Skeletal muscle satellite cell (primary cell): ENCODE measurements at regions not wholly inside any gene's neighbourhood (a gene's known extent, or its start where the extent isn't known, plus 50 kb on each side); places are given as distances from the start of the nearest gene placed in this dataset.

Source experiments
- H3K27me3 ChIP-seq: 2 replicates; pipeline ENCODE4 v1.7.0; 2013; ENCODE audit warnings: low read length; ENCODE audit not compliant: control insufficient read depth, insufficient read depth
- H3K36me3 ChIP-seq: 2 replicates; pipeline ENCODE4 v1.7.0; 2013; ENCODE audit warnings: mild to moderate bottlenecking, control low read depth, low read length; ENCODE audit not compliant: insufficient read depth
- H3K4me1 ChIP-seq: 2 replicates; pipeline ENCODE4 v1.7.0; 2013; ENCODE audit warnings: low read length; ENCODE audit not compliant: control insufficient read depth, insufficient read depth
- H3K4me2 ChIP-seq: 2 replicates; pipeline ENCODE4 v1.7.0; 2013; ENCODE audit warnings: mild to moderate bottlenecking, low read length
- H3K4me3 ChIP-seq: 2 replicates; pipeline ENCODE4 v1.7.0; 2013; ENCODE audit warnings: low read length
- H3K9ac ChIP-seq: 2 replicates; pipeline ENCODE4 v1.7.0; 2013; ENCODE audit warnings: mild to moderate bottlenecking, low read depth, low read length, moderate library complexity
- H3K9me3 ChIP-seq: replicated peaks from 2 replicates; pipeline ENCODE4 v1.7.0; 2013; ENCODE audit warnings: mild to moderate bottlenecking, control low read depth, low read length

- Histone ChIP-seq H3K4me2 (no peak overlapping the region), H3K36me3 (no peaks in the 10 kb centered on the region), H3K9ac (no peak overlapping the region), H3K4me3 (no peak overlapping the region), H3K27me3 (no peaks in the 10 kb centered on the region), H3K4me1 (no peaks in the 10 kb centered on the region), H3K9me3 (no peaks in the 10 kb centered on the region)
These were observed 295.3 kb downstream of the GPD2 start for GRCh38 chr2:156731506-156731905.

DNA sequence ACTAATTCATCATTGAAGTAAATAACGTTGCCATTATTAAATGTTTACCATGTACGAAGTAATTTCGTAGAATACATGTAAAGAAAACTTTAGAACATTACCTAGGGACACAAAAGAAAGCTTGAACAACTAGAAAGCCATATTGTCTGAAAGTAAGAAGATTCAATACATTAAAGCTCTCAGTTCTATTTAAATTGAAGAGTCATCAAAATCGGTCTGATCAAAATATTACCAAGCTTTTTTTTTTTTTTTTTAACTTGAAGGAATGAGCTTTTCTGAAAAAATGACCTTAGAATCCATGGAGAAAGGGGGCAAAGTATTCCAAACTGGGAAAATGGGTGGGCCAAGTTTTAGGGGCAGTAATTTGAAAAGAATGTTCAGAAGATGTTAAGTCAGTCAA is 300.8 kb downstream of the GPD2 start:
- no peak overlapping the region for H3K4me3 ChIP-seq
- H3K36me3 ChIP-seq, result no peaks in the 10 kb centered on the region

GRCh38 chr2:156739301-156739700 is 303.1 kb downstream of the GPD2 start:
- no peak overlapping the region for H3K4me3 ChIP-seq
- H3K9ac ChIP-seq, result no peak overlapping the region
- no peaks in the 10 kb centered on the region for H3K9me3 ChIP-seq
- no peaks in the 10 kb centered on the region for H3K4me1 ChIP-seq
- H3K27me3 ChIP-seq, result peaks cover 2% of the 10 kb centered on the region
- no peak overlapping the region for H3K4me2 ChIP-seq
- H3K36me3 ChIP-seq, result no peaks in the 10 kb centered on the region

More for the DNA sequence above, 300.8 kb downstream of the GPD2 start:
- peaks cover 2% of the 10 kb centered on the region for H3K27me3 ChIP-seq
- no peak overlapping the region for H3K4me2 ChIP-seq
- no peaks in the 10 kb centered on the region for H3K4me1 ChIP-seq
- no peak overlapping the region for H3K9ac ChIP-seq
- no peaks in the 10 kb centered on the region for H3K9me3 ChIP-seq

DNA sequence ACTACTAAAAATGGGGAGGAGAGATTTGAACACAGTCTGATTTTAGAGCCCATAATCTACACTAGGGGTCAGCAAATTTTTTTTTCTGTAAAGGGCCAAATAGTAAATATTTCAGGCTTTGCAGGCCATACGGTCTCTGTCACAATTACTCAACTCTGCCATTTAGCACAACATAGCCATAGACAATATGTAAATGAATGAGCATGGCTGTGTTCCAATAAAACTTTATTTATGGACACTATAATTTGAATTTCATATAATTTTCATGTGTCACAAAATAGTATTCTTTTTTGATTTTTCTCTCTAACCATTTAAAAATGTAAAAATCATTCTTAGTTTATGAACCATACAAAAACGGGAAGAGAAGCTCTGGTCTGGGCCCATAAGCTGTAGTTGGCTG is 309.4 kb downstream of the GPD2 start:
- Histone ChIP-seq H3K4me1 (no peaks in the 10 kb centered on the region), H3K27me3 (peaks cover 2% of the 10 kb centered on the region), H3K4me2 (no peak overlapping the region), H3K36me3 (no peaks in the 10 kb centered on the region), H3K9ac (no peak overlapping the region), H3K4me3 (no peak overlapping the region), H3K9me3 (no peaks in the 10 kb centered on the region)

DNA sequence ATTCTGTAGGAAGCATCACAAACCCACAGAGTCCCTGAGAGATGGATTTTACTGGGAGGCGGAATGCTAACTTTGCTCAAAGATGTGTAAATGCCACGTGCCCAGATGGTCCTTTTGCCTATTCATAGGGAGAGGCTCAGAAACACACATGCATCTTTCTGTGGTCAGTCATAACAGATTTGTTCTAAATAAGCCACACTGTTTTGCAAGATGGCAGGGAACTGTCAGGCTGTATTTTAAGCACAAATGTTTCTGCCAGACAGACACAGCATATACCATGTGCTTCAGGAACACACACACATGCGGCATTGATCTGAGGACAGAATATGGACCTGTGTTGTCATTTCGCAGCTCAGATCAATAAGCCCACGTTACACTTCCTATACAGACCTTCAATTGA is 312.0 kb downstream of the GPD2 start:
- Histone ChIP-seq H3K4me3 (no peak overlapping the region), H3K9me3 (no peaks in the 10 kb centered on the region), H3K4me1 (no peaks in the 10 kb centered on the region), H3K36me3 (no peaks in the 10 kb centered on the region), H3K9ac (no peak overlapping the region), H3K27me3 (no peaks in the 10 kb centered on the region), H3K4me2 (no peak overlapping the region)

DNA sequence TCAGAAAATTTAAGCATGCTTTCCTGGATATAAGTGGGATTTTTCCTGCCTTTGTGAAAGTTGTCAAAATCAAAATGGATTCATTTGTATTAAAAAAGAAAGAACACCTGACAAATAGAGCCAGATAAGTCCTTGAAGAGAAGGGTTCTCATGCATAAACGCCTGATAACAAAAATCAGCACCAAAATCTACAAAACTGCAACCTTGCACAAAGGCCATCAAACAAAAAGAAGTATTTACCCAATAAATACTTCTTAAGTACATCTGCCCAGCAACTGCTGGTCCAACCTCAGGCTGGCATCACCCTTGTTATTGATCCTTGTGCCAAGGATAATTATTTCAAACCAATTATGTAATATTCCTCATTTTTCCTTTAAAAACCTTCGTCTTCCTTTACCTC is 315.9 kb downstream of the GPD2 start:
- Histone ChIP-seq H3K4me1 (no peaks in the 10 kb centered on the region), H3K4me2 (no peak overlapping the region), H3K4me3 (no peak overlapping the region), H3K9me3 (no peaks in the 10 kb centered on the region), H3K9ac (no peak overlapping the region), H3K27me3 (no peaks in the 10 kb centered on the region), H3K36me3 (no peaks in the 10 kb centered on the region)

DNA sequence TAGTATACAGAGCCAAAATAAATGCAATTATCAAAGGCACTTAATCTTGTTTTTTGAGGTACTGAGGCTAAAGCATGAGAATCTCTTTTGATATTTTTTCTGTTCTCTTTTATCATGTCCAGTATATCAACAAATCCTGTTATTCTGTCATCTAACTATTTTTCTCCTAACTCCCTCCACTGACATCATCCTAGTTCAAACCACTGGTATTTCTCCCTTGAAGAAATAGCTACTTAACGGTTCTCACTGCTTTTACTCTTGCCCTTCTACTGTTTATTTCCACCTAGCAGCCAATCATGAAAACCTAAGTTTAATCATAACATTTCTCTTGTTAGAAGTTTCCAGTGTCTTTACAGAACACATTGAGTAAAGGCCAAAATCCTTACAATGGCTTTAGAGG is 317.6 kb downstream of the GPD2 start:
- H3K27me3 ChIP-seq, result no peaks in the 10 kb centered on the region
- H3K9ac ChIP-seq, result no peak overlapping the region
- no peaks in the 10 kb centered on the region for H3K9me3 ChIP-seq
- no peaks in the 10 kb centered on the region for H3K36me3 ChIP-seq
- no peak overlapping the region for H3K4me3 ChIP-seq
- no peak overlapping the region for H3K4me2 ChIP-seq
- no peaks in the 10 kb centered on the region for H3K4me1 ChIP-seq

DNA sequence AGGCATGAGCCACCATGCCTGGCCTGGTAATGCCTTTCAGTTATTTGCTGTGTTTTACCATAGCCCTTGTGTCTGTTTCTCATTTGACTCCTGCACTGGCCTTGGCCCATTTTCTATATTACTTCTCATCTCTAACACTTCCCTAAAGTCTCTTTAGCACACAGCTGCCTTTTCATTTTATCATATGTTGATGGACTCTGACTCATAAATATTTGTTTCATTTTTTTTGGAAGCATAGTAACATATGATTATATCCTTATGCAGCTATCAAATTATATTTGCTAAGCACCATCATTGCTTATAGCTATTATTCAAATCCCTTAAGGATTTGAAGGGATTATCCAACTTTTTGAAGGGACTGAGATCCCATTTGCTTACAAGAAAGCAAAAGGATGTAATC is 320.3 kb downstream of the GPD2 start:
- Histone ChIP-seq H3K4me3 (no peak overlapping the region), H3K9ac (no peak overlapping the region), H3K4me1 (no peaks in the 10 kb centered on the region), H3K27me3 (no peaks in the 10 kb centered on the region), H3K4me2 (no peak overlapping the region), H3K36me3 (no peaks in the 10 kb centered on the region), H3K9me3 (no peaks in the 10 kb centered on the region)

DNA sequence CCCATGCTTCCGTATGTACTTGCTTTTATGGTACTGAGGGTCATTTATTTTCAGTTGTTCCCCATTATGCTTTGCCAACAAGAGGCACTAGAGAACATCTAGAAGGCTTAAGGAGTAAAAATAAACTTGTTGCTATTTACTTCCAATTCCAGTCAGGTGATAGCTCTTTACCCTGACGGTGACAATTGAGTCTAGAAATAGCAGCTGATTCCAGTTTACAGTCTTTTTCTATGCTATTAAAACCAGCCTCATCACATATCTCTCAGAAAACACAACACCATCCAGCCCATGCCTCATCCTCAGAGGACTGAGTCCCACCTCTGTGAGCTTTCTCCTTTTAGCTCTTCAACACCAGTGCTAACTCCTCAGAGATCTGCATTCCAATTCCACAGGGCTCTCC is 327.0 kb downstream of the GPD2 start:
- no peaks in the 10 kb centered on the region for H3K27me3 ChIP-seq
- H3K36me3 ChIP-seq, result no peaks in the 10 kb centered on the region
- H3K9ac ChIP-seq, result no peak overlapping the region
- no peaks in the 10 kb centered on the region for H3K9me3 ChIP-seq
- H3K4me3 ChIP-seq, result no peak overlapping the region
- no peak overlapping the region for H3K4me2 ChIP-seq
- H3K4me1 ChIP-seq, result no peaks in the 10 kb centered on the region

DNA sequence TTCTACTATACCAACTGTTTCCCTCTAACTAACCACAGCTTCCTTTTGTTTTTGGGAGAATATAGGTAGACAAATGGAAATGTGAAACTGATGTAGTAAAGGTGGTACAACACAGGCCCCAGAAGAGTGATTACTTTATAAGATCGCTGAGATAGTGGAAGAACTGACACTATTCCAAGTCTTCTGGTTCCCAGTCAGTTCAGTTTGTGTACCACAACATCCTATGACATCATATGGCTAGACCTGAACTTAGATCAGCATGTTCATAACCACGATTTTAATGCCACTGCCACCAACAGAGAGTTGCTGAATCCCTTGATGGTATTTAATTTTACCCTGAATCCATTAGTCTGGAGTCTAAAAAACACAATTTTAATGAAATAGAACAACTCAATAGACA is 328.9 kb downstream of the GPD2 start:
- no peak overlapping the region for H3K4me3 ChIP-seq
- H3K36me3 ChIP-seq, result no peaks in the 10 kb centered on the region
- no peak overlapping the region for H3K9ac ChIP-seq
- no peak overlapping the region for H3K4me2 ChIP-seq
- H3K9me3 ChIP-seq, result no peaks in the 10 kb centered on the region
- no peaks in the 10 kb centered on the region for H3K4me1 ChIP-seq
- H3K27me3 ChIP-seq, result no peaks in the 10 kb centered on the region

DNA sequence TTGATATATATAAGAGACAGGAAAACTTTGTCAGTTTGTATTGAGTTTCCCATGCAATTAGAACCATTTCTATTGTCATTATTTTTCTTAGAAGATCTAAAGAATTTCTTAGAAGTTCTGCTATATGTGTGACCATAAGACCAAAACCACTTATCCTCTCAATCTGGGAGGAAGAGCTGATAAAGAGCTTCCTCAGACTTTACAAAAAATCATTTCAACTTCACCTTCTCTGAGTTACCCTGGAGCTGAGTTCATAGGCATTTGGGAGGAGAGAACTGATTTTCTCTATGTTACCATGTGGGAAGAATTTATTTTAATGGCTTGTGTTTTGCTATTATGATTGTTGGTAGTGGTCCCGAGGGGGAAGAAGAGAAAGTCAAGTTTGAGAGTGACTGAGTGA is 329.3 kb downstream of the GPD2 start:
- H3K4me2 ChIP-seq, result no peak overlapping the region
- H3K4me1 ChIP-seq, result no peaks in the 10 kb centered on the region
- no peaks in the 10 kb centered on the region for H3K27me3 ChIP-seq
- H3K36me3 ChIP-seq, result no peaks in the 10 kb centered on the region
- H3K9ac ChIP-seq, result no peak overlapping the region
- H3K4me3 ChIP-seq, result no peak overlapping the region
- no peaks in the 10 kb centered on the region for H3K9me3 ChIP-seq

GRCh38 chr2:156769802-156770201 is 333.6 kb downstream of the GPD2 start:
- no peaks in the 10 kb centered on the region for H3K27me3 ChIP-seq
- H3K4me2 ChIP-seq, result no peak overlapping the region
- H3K4me1 ChIP-seq, result no peaks in the 10 kb centered on the region
- no peaks in the 10 kb centered on the region for H3K36me3 ChIP-seq
- H3K4me3 ChIP-seq, result no peak overlapping the region
- H3K9ac ChIP-seq, result no peak overlapping the region
- no peaks in the 10 kb centered on the region for H3K9me3 ChIP-seq
